ENCODE measurements at regions not wholly inside any gene's neighbourhood (a gene's known extent, or its start where the extent isn't known, plus 50 kb on each side); places are given as distances from the start of the nearest gene placed in this dataset.
"Not testable (repeated sequence)": the region's sequence is repeated elsewhere in the genome, so short reads cannot be mapped to it uniquely, and the experiment has no call there.

- H3K4me1 ChIP-seq (ENCODE audit: insufficient read depth, low read length); H3K4me1 Mint-ChIP-seq; H3K4me3 ChIP-seq (ENCODE audit: low read length); H3K4me3 Mint-ChIP-seq; H3K36me3 ChIP-seq (ENCODE audit: insufficient read depth, low read length); H3K27ac Mint-ChIP-seq; H3K27ac ChIP-seq (ENCODE audit: low read depth, low read length); H3K9me3 ChIP-seq (ENCODE audit: low read length); POLR2A ChIA-PET; H3K36me3 Mint-ChIP-seq; DNase-seq; H3K27me3 ChIP-seq (ENCODE audit: insufficient read depth, low read length, poor library complexity, severe bottlenecking); H3K27me3 Mint-ChIP-seq; CTCF ChIA-PET: not testable (repeated sequence)
- H3K9me3 Mint-ChIP-seq: peaks cover 2 to 19% (median 7%) of the 10 kb centered on the region in 5 donors
Measured at GRCh38 chr15:24259106-24259505, 416.5 kb upstream of the NPAP1 start.

GRCh38 chr15:24260407-24260806 is 415.2 kb upstream of the NPAP1 start:
- H3K9me3 ChIP-seq (ENCODE audit: low read length); H3K4me1 Mint-ChIP-seq; H3K27me3 Mint-ChIP-seq; H3K36me3 Mint-ChIP-seq; POLR2A ChIA-PET; CTCF ChIA-PET; H3K27ac Mint-ChIP-seq; DNase-seq; H3K4me3 Mint-ChIP-seq; H3K36me3 ChIP-seq (ENCODE audit: insufficient read depth, low read length); H3K27me3 ChIP-seq (ENCODE audit: insufficient read depth, low read length, poor library complexity, severe bottlenecking); H3K4me1 ChIP-seq (ENCODE audit: insufficient read depth, low read length); H3K27ac ChIP-seq (ENCODE audit: low read depth, low read length); H3K4me3 ChIP-seq (ENCODE audit: low read length): not testable (repeated sequence)
- H3K9me3 Mint-ChIP-seq: peaks cover 0 to 12% (median 0%) of the 10 kb centered on the region in 5 donors

GRCh38 chr15:24260854-24261253 is 414.7 kb upstream of the NPAP1 start:
- peaks cover 0 to 10% (median 3%) of the 10 kb centered on the region in 5 donors for H3K9me3 Mint-ChIP-seq
- CTCF ChIA-PET; H3K27me3 ChIP-seq (ENCODE audit: insufficient read depth, low read length, poor library complexity, severe bottlenecking); H3K9me3 ChIP-seq (ENCODE audit: low read length); H3K27ac Mint-ChIP-seq; H3K27ac ChIP-seq (ENCODE audit: low read depth, low read length); H3K4me3 ChIP-seq (ENCODE audit: low read length); DNase-seq; H3K4me1 ChIP-seq (ENCODE audit: insufficient read depth, low read length); H3K36me3 ChIP-seq (ENCODE audit: insufficient read depth, low read length); H3K4me3 Mint-ChIP-seq; H3K4me1 Mint-ChIP-seq; POLR2A ChIA-PET; H3K27me3 Mint-ChIP-seq; H3K36me3 Mint-ChIP-seq: not testable (repeated sequence)

GRCh38 chr15:24268536-24269165 is 406.9 kb upstream of the NPAP1 start:
- H3K27me3 Mint-ChIP-seq; H3K4me3 Mint-ChIP-seq; H3K4me1 ChIP-seq (ENCODE audit: insufficient read depth, low read length); H3K36me3 ChIP-seq (ENCODE audit: insufficient read depth, low read length); POLR2A ChIA-PET; H3K27ac Mint-ChIP-seq; DNase-seq; H3K27ac ChIP-seq (ENCODE audit: low read depth, low read length); H3K36me3 Mint-ChIP-seq; H3K4me3 ChIP-seq (ENCODE audit: low read length); CTCF ChIA-PET; H3K27me3 ChIP-seq (ENCODE audit: insufficient read depth, low read length, poor library complexity, severe bottlenecking); H3K9me3 ChIP-seq (ENCODE audit: low read length); H3K4me1 Mint-ChIP-seq: not testable (repeated sequence)
- peaks cover 7 to 18% (median 10%) of the 10 kb centered on the region in 5 donors for H3K9me3 Mint-ChIP-seq

- no peaks in the 10 kb centered on the region for H3K27me3 Mint-ChIP-seq
- no peaks in the 10 kb centered on the region for H3K36me3 Mint-ChIP-seq
- ChIA-PET POLR2A (no interaction called here), CTCF (no interaction called here)
- H3K9me3 Mint-ChIP-seq: peaks cover 7 to 18% (median 10%) of the 10 kb centered on the region in 5 donors
- H3K27ac Mint-ChIP-seq: no peak overlapping the region
- Histone ChIP-seq H3K27ac (ENCODE audit: low read depth, low read length) (no peak overlapping the region), H3K4me3 (ENCODE audit: low read length) (no peak overlapping the region), H3K4me1 (ENCODE audit: insufficient read depth, low read length) (no peaks in the 10 kb centered on the region), H3K27me3 (ENCODE audit: insufficient read depth, low read length, poor library complexity, severe bottlenecking) (no peaks in the 10 kb centered on the region), H3K9me3 (ENCODE audit: low read length) (no peaks in the 10 kb centered on the region), H3K36me3 (ENCODE audit: insufficient read depth, low read length) (no peaks in the 10 kb centered on the region)
- no peak overlapping the region for H3K4me3 Mint-ChIP-seq
- no peak for DNase-seq
- H3K4me1 Mint-ChIP-seq: no peaks in the 10 kb centered on the region
Measured at GRCh38 chr15:24269166-24269571, 406.4 kb upstream of the NPAP1 start.

- Mint-ChIP-seq H3K27ac (no peak overlapping the region), H3K4me3 (no peak overlapping the region), H3K9me3 (peaks cover 7 to 18% (median 9%) of the 10 kb centered on the region in 5 donors), H3K36me3 (no peaks in the 10 kb centered on the region), H3K27me3 (no peaks in the 10 kb centered on the region), H3K4me1 (no peaks in the 10 kb centered on the region)
- Histone ChIP-seq H3K36me3 (ENCODE audit: insufficient read depth, low read length) (no peaks in the 10 kb centered on the region), H3K4me3 (ENCODE audit: low read length) (no peak overlapping the region), H3K4me1 (ENCODE audit: insufficient read depth, low read length) (no peaks in the 10 kb centered on the region), H3K27me3 (ENCODE audit: insufficient read depth, low read length, poor library complexity, severe bottlenecking) (no peaks in the 10 kb centered on the region), H3K9me3 (ENCODE audit: low read length) (no peaks in the 10 kb centered on the region), H3K27ac (ENCODE audit: low read depth, low read length) (no peak overlapping the region)
- no peak for DNase-seq
- POLR2A ChIA-PET: no interaction called here
- CTCF ChIA-PET: no interaction called here
Measured at GRCh38 chr15:24269923-24270322, 405.7 kb upstream of the NPAP1 start.

GRCh38 chr15:24271496-24272244 is 403.9 kb upstream of the NPAP1 start:
- H3K4me3 ChIP-seq (ENCODE audit: low read length); H3K4me1 ChIP-seq (ENCODE audit: insufficient read depth, low read length); H3K27me3 ChIP-seq (ENCODE audit: insufficient read depth, low read length, poor library complexity, severe bottlenecking); H3K36me3 ChIP-seq (ENCODE audit: insufficient read depth, low read length); DNase-seq; H3K4me3 Mint-ChIP-seq; POLR2A ChIA-PET; H3K27me3 Mint-ChIP-seq; H3K27ac ChIP-seq (ENCODE audit: low read depth, low read length); H3K27ac Mint-ChIP-seq; H3K4me1 Mint-ChIP-seq; CTCF ChIA-PET; H3K9me3 ChIP-seq (ENCODE audit: low read length); H3K36me3 Mint-ChIP-seq: not testable (repeated sequence)
- peaks cover 3 to 17% (median 10%) of the 10 kb centered on the region in 5 donors for H3K9me3 Mint-ChIP-seq

GRCh38 chr15:24292837-24293236 is 382.7 kb upstream of the NPAP1 start:
- H3K4me1 ChIP-seq (ENCODE audit: insufficient read depth, low read length): no peaks in the 10 kb centered on the region
- H3K4me1 Mint-ChIP-seq: no peaks in the 10 kb centered on the region
- peaks cover 0 to 5% (median 3%) of the 10 kb centered on the region in 5 donors for H3K9me3 Mint-ChIP-seq
- no peaks in the 10 kb centered on the region for H3K27me3 Mint-ChIP-seq
- H3K27me3 ChIP-seq (ENCODE audit: insufficient read depth, low read length, poor library complexity, severe bottlenecking): no peaks in the 10 kb centered on the region
- no peaks in the 10 kb centered on the region for H3K36me3 ChIP-seq (ENCODE audit: insufficient read depth, low read length)
- DNase-seq: no peak
- CTCF ChIA-PET: no interaction called here
- no peak overlapping the region for H3K4me3 Mint-ChIP-seq
- no peak overlapping the region for H3K4me3 ChIP-seq (ENCODE audit: low read length)
- H3K9me3 ChIP-seq (ENCODE audit: low read length): no peaks in the 10 kb centered on the region
- H3K27ac ChIP-seq (ENCODE audit: low read depth, low read length): no peak overlapping the region
- no peak overlapping the region for H3K27ac Mint-ChIP-seq
- POLR2A ChIA-PET: no interaction called here
- H3K36me3 Mint-ChIP-seq: no peaks in the 10 kb centered on the region

Measured in CD8-positive, alpha-beta memory T cell (primary cell).